ENCODE measurements at regions not wholly inside any gene's neighbourhood (a gene's known extent, or its start where the extent isn't known, plus 50 kb on each side); places are given as distances from the start of the nearest gene placed in this dataset.
"Not testable (repeated sequence)": the region's sequence is repeated elsewhere in the genome, so short reads cannot be mapped to it uniquely, and the experiment has no call there.

DNA sequence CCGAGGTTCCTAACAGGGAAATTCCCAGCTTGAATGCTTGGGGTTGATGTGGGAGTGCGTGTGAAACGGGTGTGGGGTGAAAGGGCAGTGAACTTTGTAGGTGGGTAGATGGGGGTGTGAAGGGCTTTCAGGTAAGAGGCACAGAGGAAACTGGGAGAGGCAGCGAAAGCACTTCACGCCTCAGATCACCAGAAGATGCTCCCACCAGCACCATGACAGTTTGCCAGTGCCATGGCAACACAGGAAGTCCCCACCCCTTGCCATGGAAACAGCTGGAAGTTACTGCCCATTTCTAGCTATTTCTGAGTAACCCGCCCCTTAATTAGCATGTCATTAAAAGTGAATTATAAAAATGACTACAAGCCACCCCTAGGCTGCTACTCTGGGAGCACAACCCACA lies 1390.6 kb upstream of the TPTE start:
- TF ChIP-seq ZZZ3 (IDR thresholded peaks at IDR 0.05; ENCODE audit: control insufficient read depth, insufficient read length, low read depth); TAF1 (IDR thresholded peaks at IDR 0.05; ENCODE audit: borderline replicate concordance, low read depth, low read length); HDAC2 (IDR thresholded peaks at IDR 0.05); BMI1 (IDR thresholded peaks at IDR 0.05; ENCODE audit: borderline replicate concordance): not testable (repeated sequence)
- TF ChIP-seq, protein P1, sequence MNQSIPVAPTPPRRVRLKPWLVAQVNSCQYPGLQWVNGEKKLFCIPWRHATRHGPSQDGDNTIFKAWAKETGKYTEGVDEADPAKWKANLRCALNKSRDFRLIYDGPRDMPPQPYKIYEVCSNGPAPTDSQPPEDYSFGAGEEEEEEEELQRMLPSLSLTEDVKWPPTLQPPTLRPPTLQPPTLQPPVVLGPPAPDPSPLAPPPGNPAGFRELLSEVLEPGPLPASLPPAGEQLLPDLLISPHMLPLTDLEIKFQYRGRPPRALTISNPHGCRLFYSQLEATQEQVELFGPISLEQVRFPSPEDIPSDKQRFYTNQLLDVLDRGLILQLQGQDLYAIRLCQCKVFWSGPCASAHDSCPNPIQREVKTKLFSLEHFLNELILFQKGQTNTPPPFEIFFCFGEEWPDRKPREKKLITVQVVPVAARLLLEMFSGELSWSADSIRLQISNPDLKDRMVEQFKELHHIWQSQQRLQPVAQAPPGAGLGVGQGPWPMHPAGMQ (IDR thresholded peaks at IDR 0.05; ENCODE audit: borderline replicate concordance): not testable (repeated sequence)
- TF ChIP-seq, protein P2, sequence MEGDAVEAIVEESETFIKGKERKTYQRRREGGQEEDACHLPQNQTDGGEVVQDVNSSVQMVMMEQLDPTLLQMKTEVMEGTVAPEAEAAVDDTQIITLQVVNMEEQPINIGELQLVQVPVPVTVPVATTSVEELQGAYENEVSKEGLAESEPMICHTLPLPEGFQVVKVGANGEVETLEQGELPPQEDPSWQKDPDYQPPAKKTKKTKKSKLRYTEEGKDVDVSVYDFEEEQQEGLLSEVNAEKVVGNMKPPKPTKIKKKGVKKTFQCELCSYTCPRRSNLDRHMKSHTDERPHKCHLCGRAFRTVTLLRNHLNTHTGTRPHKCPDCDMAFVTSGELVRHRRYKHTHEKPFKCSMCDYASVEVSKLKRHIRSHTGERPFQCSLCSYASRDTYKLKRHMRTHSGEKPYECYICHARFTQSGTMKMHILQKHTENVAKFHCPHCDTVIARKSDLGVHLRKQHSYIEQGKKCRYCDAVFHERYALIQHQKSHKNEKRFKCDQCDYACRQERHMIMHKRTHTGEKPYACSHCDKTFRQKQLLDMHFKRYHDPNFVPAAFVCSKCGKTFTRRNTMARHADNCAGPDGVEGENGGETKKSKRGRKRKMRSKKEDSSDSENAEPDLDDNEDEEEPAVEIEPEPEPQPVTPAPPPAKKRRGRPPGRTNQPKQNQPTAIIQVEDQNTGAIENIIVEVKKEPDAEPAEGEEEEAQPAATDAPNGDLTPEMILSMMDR (IDR thresholded peaks at IDR 0.05 in 2 of 3, conservative IDR thresholded peaks at IDR 0.05 in 1 of 3; ENCODE audit: control insufficient read depth in 2 of 3, extremely low read depth in 1 of 3, insufficient read depth in 1 of 3, low read depth in 3 of 3, low read length in 3 of 3): not testable (repeated sequence)
